Naive thymus-derived CD8-positive, alpha-beta T cell (primary cell): ENCODE measurements at regions not wholly inside any gene's neighbourhood (a gene's known extent, or its start where the extent isn't known, plus 50 kb on each side); places are given as distances from the start of the nearest gene placed in this dataset.

Source experiments
- ATAC-seq, 2 donors: fragments of 150-1000 bp; cut with Tn5 transposase in 1 of 2; sonication (Bioruptor Pico), chemical (Tn5 transposase) in 1 of 2; 1 replicate in 1 of 2; 2 replicates in 1 of 2; pipeline ENCODE4 v1.10.0; 2021; ENCODE audit warnings: mild to moderate bottlenecking in 2 of 2, moderate library complexity in 2 of 2
- POLR2A ChIA-PET: fragments of 350-600 bp; sonication (Branson Sonifier 250); formaldehyde crosslinking; loops from one replicate; lab custom pipeline; 2021; ENCODE audit warnings: antibody characterized with exemption; lab: Charles Lee
- DNase-seq, 10 donors: peaks; one replicate each; pipeline versions ENCODE4 v3.0.0 to v3.0.0-alpha.2; 2020 to 2022
- H3K27ac Mint-ChIP-seq, 10 donors: one replicate each; pipeline ENCODE4 v1.8.0; 2020 to 2022; ENCODE audit warnings: mild to moderate bottlenecking in 10 of 10, mixed read lengths in 10 of 10, moderate library complexity in 4 of 10, inconsistent platforms in 1 of 10
- H3K27me3 Mint-ChIP-seq, 5 donors: one replicate each; pipeline ENCODE4 v1.8.0; 2021 to 2022; ENCODE audit warnings: mixed read lengths in 5 of 5
- H3K36me3 Mint-ChIP-seq, 3 donors: one replicate each; pipeline ENCODE4 v1.8.0; 2020 to 2022; ENCODE audit warnings: mixed read lengths in 3 of 3, mild to moderate bottlenecking in 2 of 3, inconsistent platforms in 1 of 3
- H3K4me1 Mint-ChIP-seq, 4 donors: one replicate each; pipeline ENCODE4 v1.8.0; 2021 to 2022; ENCODE audit warnings: mixed read lengths in 4 of 4
- H3K4me3 Mint-ChIP-seq, 10 donors: one replicate each; pipeline ENCODE4 v1.8.0; 2020 to 2022; ENCODE audit warnings: mild to moderate bottlenecking in 10 of 10, mixed read lengths in 10 of 10, moderate library complexity in 6 of 10, inconsistent platforms in 1 of 10
- H3K9me3 Mint-ChIP-seq, 9 donors: one replicate each; pipeline ENCODE4 v1.8.0; 2020 to 2022; ENCODE audit warnings: mixed read lengths in 9 of 9, mild to moderate bottlenecking in 3 of 9, inconsistent platforms in 1 of 9, moderate library complexity in 1 of 9

- POLR2A ChIA-PET = no interaction called here
- Mint-ChIP-seq H3K36me3 (no peaks in the 10 kb centered on the region), H3K27me3 (peaks cover 0 to 23% (median 19%) of the 10 kb centered on the region in 5 donors), H3K4me1 (no peaks in the 10 kb centered on the region), H3K27ac (no peak overlapping the region), H3K9me3 (no peaks in the 10 kb centered on the region), H3K4me3 (no peak overlapping the region)
- ATAC-seq = no peak
- no peak for DNase-seq
Observed at GRCh38 chr14:38835874-38836273, 267.2 kb downstream of the SEC23A start.

DNA sequence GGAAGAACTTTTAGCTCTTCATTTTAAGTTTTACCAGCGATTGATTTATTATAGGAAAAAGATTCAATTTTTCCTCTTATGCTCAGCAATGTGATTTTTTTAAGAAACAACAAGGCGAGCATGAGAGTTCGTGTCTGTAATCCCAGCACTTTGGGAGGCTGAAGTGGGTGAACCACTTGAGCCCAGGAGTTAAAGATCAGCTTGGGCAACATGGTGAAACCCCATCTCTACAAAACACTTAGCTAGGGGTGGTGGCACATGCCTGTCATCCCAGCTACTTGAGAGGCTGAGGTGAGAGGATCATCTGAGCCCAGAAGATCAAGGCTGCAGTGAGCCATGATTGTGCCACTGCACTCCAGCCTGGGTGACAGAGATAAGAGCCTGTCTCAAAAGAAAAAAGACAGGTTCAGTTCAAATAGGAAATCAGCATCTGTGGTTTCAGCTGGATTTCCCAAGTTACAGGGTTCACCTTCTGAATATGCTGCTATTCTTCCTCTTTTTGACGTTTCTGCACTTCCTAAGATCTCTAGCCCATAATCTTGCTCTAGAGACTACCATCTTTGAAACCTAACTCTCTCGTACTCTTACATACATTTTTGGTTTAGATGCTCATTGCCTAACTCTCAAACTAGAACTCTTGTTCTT lies 274.7 kb downstream of the SEC23A start:
- H3K27ac Mint-ChIP-seq = no peak overlapping the region
- ATAC-seq = no peak
- H3K9me3 Mint-ChIP-seq = peaks cover 0 to 2% (median 0%) of the 10 kb centered on the region in 9 donors
- no peaks in the 10 kb centered on the region for H3K36me3 Mint-ChIP-seq
- no peak for DNase-seq
- H3K27me3 Mint-ChIP-seq = peaks cover 2 to 11% (median 5%) of the 10 kb centered on the region in 5 donors
- H3K4me3 Mint-ChIP-seq = no peak overlapping the region
- POLR2A ChIA-PET = no interaction called here
- H3K4me1 Mint-ChIP-seq = peaks cover 0 to 2% (median 0%) of the 10 kb centered on the region in 4 donors

GRCh38 chr14:38824706-38825105 lies 278.3 kb downstream of the SEC23A start:
- DNase-seq = no peak
- peaks cover 0 to 4% (median 0%) of the 10 kb centered on the region in 9 donors for H3K9me3 Mint-ChIP-seq
- H3K36me3 Mint-ChIP-seq = no peaks in the 10 kb centered on the region
- no peak for ATAC-seq
- no peak overlapping the region for H3K27ac Mint-ChIP-seq
- no peak overlapping the region for H3K4me3 Mint-ChIP-seq
- peaks cover 0 to 2% (median 0%) of the 10 kb centered on the region in 4 donors for H3K4me1 Mint-ChIP-seq
- peaks cover 2 to 12% (median 5%) of the 10 kb centered on the region in 5 donors for H3K27me3 Mint-ChIP-seq
- POLR2A ChIA-PET = no interaction called here

DNA sequence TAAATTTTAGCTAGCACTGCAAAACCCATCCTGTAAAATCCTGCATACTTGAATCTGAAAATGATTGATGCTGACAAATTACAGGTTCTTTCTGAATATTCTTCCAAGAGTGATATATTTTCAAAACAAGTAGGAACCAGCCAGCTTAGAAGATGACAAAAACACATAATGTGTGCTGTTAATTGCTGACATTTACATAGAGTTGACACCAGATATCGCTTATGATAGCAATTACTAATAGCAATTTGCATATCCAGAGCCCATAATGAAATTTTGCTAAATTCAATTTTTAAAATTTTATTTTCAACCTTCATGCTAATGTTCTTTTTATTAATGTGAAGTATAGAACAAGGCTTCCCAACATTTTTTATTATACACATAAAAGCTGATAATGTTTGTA lies 284.5 kb downstream of the SEC23A start:
- no peaks in the 10 kb centered on the region for H3K36me3 Mint-ChIP-seq
- H3K27ac Mint-ChIP-seq = no peak overlapping the region
- ATAC-seq = no peak
- DNase-seq = no peak
- peaks cover 0 to 6% (median 0%) of the 10 kb centered on the region in 5 donors for H3K27me3 Mint-ChIP-seq
- H3K9me3 Mint-ChIP-seq = peaks cover 0 to 2% (median 0%) of the 10 kb centered on the region in 9 donors
- POLR2A ChIA-PET = no interaction called here
- no peaks in the 10 kb centered on the region for H3K4me1 Mint-ChIP-seq
- H3K4me3 Mint-ChIP-seq = no peak overlapping the region

DNA sequence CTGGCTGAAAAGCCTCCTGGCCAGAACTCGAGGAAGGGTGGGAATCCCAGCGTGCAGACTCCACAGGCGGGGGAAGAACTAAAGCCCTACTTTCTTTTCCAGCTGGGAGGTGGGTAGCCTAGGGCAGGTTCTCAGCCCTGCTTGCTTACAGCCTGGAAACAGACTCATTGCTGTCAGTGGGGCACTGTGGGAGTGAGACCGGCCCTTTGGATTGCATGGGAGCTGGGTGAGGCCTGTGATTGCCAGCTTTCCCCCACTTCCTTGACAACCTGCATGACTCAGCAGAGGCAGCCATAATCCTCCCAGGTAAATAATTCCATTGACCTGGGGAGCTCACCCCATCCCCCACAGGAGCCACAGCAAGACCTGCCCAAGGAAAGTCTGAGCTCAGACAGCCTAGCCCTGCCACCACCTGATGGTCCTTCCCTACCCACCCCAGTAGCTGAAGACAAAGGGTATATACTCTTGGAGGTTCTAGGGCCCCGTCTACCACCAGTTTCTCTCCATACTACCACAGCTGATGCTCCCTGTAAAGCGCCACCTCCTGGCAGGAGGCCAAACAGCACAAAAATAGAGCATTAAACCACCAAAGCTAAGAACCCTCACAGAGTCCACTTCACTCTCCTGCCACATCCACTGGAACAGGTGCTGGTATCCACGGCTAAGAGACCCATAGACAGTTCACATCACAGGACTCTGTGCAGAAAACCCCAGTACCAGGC lies 294.1 kb downstream of the SEC23A start:
- H3K4me3 Mint-ChIP-seq = no peak overlapping the region
- no peaks in the 10 kb centered on the region for H3K4me1 Mint-ChIP-seq
- no peak overlapping the region for H3K27ac Mint-ChIP-seq
- ATAC-seq (no peak), DNase-seq (no peak)
- peaks cover 0 to 15% (median 2%) of the 10 kb centered on the region in 5 donors for H3K27me3 Mint-ChIP-seq
- H3K36me3 Mint-ChIP-seq = peaks cover 0 to 5% (median 0%) of the 10 kb centered on the region in 3 donors
- H3K9me3 Mint-ChIP-seq = peaks cover 0 to 39% (median 9%) of the 10 kb centered on the region in 9 donors
- POLR2A ChIA-PET = no interaction called here

GRCh38 chr14:38799671-38800070 lies 303.4 kb downstream of the SEC23A start:
- peaks cover 6 to 32% (median 11%) of the 10 kb centered on the region in 9 donors for H3K9me3 Mint-ChIP-seq
- H3K36me3 Mint-ChIP-seq = peaks cover 0 to 13% (median 0%) of the 10 kb centered on the region in 3 donors
- no peak overlapping the region for H3K27ac Mint-ChIP-seq
- POLR2A ChIA-PET = no interaction called here
- ATAC-seq (no peak), DNase-seq (no peak)
- H3K4me3 Mint-ChIP-seq = no peak overlapping the region
- no peaks in the 10 kb centered on the region for H3K4me1 Mint-ChIP-seq
- H3K27me3 Mint-ChIP-seq = peaks cover 0 to 3% (median 0%) of the 10 kb centered on the region in 5 donors

GRCh38 chr14:38794677-38795076 lies 308.4 kb downstream of the SEC23A start:
- DNase-seq (no peak), ATAC-seq (no peak)
- no peaks in the 10 kb centered on the region for H3K4me1 Mint-ChIP-seq
- POLR2A ChIA-PET = no interaction called here
- peaks cover 0 to 8% (median 0%) of the 10 kb centered on the region in 5 donors for H3K27me3 Mint-ChIP-seq
- peaks cover 0 to 4% (median 0%) of the 10 kb centered on the region in 9 donors for H3K9me3 Mint-ChIP-seq
- no peak overlapping the region for H3K4me3 Mint-ChIP-seq
- no peak overlapping the region for H3K27ac Mint-ChIP-seq
- no peaks in the 10 kb centered on the region for H3K36me3 Mint-ChIP-seq

DNA sequence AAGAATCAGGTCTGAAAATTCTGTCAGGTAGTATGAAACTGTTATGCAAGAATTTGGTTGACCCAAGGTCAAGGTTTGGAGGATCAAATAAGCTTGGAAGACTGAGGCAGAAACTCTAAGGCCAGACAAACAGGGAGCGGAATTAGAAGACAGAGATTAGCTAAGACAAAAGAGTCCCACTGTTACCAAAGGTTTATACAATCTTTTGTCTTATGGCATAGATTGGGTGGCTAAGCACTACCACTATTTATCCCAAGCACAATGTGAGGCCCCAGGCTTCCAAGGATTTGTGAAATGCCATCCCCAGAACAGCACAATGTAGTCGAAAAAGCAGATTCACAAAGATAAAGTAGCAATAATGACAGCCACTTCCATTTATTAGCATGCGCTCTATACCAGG lies 311.2 kb downstream of the SEC23A start:
- H3K27me3 Mint-ChIP-seq = peaks cover 0 to 8% (median 0%) of the 10 kb centered on the region in 5 donors
- H3K36me3 Mint-ChIP-seq = no peaks in the 10 kb centered on the region
- no peak overlapping the region for H3K4me3 Mint-ChIP-seq
- ATAC-seq (no peak), DNase-seq (no peak)
- H3K9me3 Mint-ChIP-seq = no peaks in the 10 kb centered on the region
- H3K27ac Mint-ChIP-seq = no peak overlapping the region
- H3K4me1 Mint-ChIP-seq = no peaks in the 10 kb centered on the region
- POLR2A ChIA-PET = no interaction called here

GRCh38 chr14:38790916-38791315 lies 312.1 kb downstream of the SEC23A start:
- DNase-seq (no peak), ATAC-seq (no peak)
- Mint-ChIP-seq H3K4me1 (no peaks in the 10 kb centered on the region), H3K4me3 (no peak overlapping the region), H3K27me3 (peaks cover 0 to 8% (median 0%) of the 10 kb centered on the region in 5 donors), H3K27ac (no peak overlapping the region), H3K9me3 (no peaks in the 10 kb centered on the region), H3K36me3 (no peaks in the 10 kb centered on the region)
- POLR2A ChIA-PET = no interaction called here

GRCh38 chr14:38789805-38790204 lies 313.2 kb downstream of the SEC23A start:
- POLR2A ChIA-PET = no interaction called here
- ATAC-seq = no peak
- H3K27ac Mint-ChIP-seq = no peak overlapping the region
- H3K9me3 Mint-ChIP-seq = no peaks in the 10 kb centered on the region
- DNase-seq = no peak
- peaks cover 0 to 8% (median 0%) of the 10 kb centered on the region in 5 donors for H3K27me3 Mint-ChIP-seq
- H3K4me3 Mint-ChIP-seq = no peak overlapping the region
- no peaks in the 10 kb centered on the region for H3K4me1 Mint-ChIP-seq
- no peaks in the 10 kb centered on the region for H3K36me3 Mint-ChIP-seq

GRCh38 chr14:38788060-38788459 lies 315.0 kb downstream of the SEC23A start:
- no peak overlapping the region for H3K4me3 Mint-ChIP-seq

DNA sequence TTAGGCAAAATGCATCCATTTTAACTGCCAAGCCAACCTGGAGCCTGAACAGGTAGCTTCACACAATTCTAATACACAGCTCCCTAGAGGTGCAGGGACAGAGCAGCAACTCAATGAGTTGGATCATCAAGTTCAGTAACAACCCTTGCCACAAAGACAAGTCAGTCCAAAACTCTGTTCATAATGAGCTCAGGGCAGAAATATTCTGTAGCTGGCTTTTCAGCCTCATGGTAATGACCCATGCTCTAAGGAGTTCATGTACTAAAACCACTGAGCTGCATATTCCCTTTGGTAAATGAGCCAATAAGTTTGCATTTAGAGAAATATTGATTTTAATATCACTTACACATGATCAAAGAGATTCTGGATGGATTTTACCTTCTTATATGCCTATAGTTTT lies 316.1 kb downstream of the SEC23A start:
- ATAC-seq (no peak), DNase-seq (no peak)
- Mint-ChIP-seq H3K27ac (no peak overlapping the region), H3K27me3 (no peaks in the 10 kb centered on the region), H3K4me1 (no peaks in the 10 kb centered on the region), H3K36me3 (no peaks in the 10 kb centered on the region), H3K9me3 (no peaks in the 10 kb centered on the region), H3K4me3 (no peak overlapping the region)
- POLR2A ChIA-PET = no interaction called here

More at GRCh38 chr14:38788060-38788459, 315.0 kb downstream of the SEC23A start:
- no peaks in the 10 kb centered on the region for H3K9me3 Mint-ChIP-seq
- peaks cover 0 to 3% (median 0%) of the 10 kb centered on the region in 5 donors for H3K27me3 Mint-ChIP-seq
- no peaks in the 10 kb centered on the region for H3K4me1 Mint-ChIP-seq
- POLR2A ChIA-PET = no interaction called here
- no peaks in the 10 kb centered on the region for H3K36me3 Mint-ChIP-seq
- ATAC-seq (no peak), DNase-seq (no peak)
- no peak overlapping the region for H3K27ac Mint-ChIP-seq

DNA sequence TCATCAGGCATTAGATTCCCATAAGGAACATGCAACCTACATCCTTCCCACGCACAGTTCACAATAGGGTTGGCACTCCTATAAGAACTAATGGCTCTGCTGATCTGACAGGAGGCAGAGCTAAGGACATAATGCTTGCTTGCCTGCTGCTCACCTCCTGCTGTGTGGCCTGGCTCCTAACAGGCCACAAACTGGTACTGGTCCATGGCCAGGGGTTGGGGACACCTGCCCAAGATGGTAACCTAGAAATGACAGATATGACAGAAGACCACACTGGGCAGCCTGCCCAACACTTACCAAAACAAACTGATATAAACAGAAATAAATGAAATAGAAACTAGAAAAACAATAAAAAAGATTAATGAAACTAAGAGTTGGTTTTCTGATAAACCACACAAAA lies 325.6 kb downstream of the SEC23A start:
- no peak for ATAC-seq
- Mint-ChIP-seq H3K27me3 (peaks cover 4 to 21% (median 5%) of the 10 kb centered on the region in 5 donors), H3K9me3 (no peaks in the 10 kb centered on the region), H3K4me3 (no peak overlapping the region), H3K36me3 (no peaks in the 10 kb centered on the region), H3K27ac (no peak overlapping the region), H3K4me1 (no peaks in the 10 kb centered on the region)
- no peak for DNase-seq
- POLR2A ChIA-PET = no interaction called here
